ENCODE measurements at regions not wholly inside any gene's neighbourhood (a gene's known extent, or its start where the extent isn't known, plus 50 kb on each side); places are given as distances from the start of the nearest gene placed in this dataset.

DNA sequence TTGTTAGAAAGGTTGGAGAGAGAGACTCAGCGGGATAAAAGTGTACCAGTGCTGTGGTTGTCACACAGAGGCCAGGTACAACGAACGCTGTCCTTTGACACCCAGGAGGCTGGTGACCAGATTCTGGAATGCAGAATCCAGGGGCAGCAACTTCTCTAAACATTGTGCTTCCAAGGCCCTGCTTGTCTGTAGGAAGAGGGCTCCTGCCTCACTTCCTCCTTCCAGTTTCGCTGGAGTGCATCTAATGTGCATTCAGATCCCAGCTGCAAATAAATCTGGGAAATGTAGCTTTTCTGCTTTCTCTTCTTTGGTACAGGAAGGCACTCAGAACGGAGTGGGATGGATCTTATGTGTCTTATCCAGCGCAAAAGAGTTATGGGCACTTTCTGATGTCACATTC lies 171.8 kb upstream of the ATP5MC3 start:
- no peak for DNase-seq (ENCODE audit: low read depth)
- H3K4me2 ChIP-seq (ENCODE audit: low read length) = no peak overlapping the region
- peaks cover 4% of the 10 kb centered on the region for H3K27me3 ChIP-seq (ENCODE audit: insufficient read depth, low read length)
- H3K4me3 ChIP-seq (ENCODE audit: insufficient read depth, low read depth, low read length) = no peak overlapping the region
- Mint-ChIP-seq H3K4me3 (ENCODE audit: unreplicated experiment) (no peak overlapping the region), H3K4me1 (ENCODE audit: low read depth, unreplicated experiment) (peaks cover 1% of the 10 kb centered on the region), H3K27me3 (ENCODE audit: low read depth, unreplicated experiment) (peaks cover 14% of the 10 kb centered on the region), H3K9me3 (ENCODE audit: unreplicated experiment) (peaks cover 2% of the 10 kb centered on the region), H3K36me3 (ENCODE audit: low read depth, unreplicated experiment) (no peaks in the 10 kb centered on the region), H3K27ac (ENCODE audit: unreplicated experiment) (no peak overlapping the region)
- H3K9me3 ChIP-seq (ENCODE audit: insufficient read depth, low read depth, low read length) = no peaks in the 10 kb centered on the region
- H3K27ac ChIP-seq (ENCODE audit: low read depth, low read length) = no peak overlapping the region
- no peaks in the 10 kb centered on the region for H4K20me1 ChIP-seq (ENCODE audit: insufficient read depth, low read length)
- H2AFZ ChIP-seq (ENCODE audit: low read depth, low read length) = no peak overlapping the region
- no peaks in the 10 kb centered on the region for H3K79me2 ChIP-seq (ENCODE audit: insufficient read depth, low read length)
- H3K36me3 ChIP-seq (ENCODE audit: insufficient read depth, low read length) = no peaks in the 10 kb centered on the region
- no peak for FAIRE-seq
- no peaks in the 10 kb centered on the region for H3K4me1 ChIP-seq (ENCODE audit: insufficient read depth, low read length)
- TF ChIP-seq EZH2 (IDR thresholded peaks at IDR 0.05; ENCODE audit: insufficient read depth, low read length) = no peak
- TF ChIP-seq, protein P1, sequence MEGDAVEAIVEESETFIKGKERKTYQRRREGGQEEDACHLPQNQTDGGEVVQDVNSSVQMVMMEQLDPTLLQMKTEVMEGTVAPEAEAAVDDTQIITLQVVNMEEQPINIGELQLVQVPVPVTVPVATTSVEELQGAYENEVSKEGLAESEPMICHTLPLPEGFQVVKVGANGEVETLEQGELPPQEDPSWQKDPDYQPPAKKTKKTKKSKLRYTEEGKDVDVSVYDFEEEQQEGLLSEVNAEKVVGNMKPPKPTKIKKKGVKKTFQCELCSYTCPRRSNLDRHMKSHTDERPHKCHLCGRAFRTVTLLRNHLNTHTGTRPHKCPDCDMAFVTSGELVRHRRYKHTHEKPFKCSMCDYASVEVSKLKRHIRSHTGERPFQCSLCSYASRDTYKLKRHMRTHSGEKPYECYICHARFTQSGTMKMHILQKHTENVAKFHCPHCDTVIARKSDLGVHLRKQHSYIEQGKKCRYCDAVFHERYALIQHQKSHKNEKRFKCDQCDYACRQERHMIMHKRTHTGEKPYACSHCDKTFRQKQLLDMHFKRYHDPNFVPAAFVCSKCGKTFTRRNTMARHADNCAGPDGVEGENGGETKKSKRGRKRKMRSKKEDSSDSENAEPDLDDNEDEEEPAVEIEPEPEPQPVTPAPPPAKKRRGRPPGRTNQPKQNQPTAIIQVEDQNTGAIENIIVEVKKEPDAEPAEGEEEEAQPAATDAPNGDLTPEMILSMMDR (IDR thresholded peaks at IDR 0.05; ENCODE audit: insufficient read depth, low read depth, low read length) = no peak
- no peak overlapping the region for H3K9ac ChIP-seq (ENCODE audit: low read length)

DNA sequence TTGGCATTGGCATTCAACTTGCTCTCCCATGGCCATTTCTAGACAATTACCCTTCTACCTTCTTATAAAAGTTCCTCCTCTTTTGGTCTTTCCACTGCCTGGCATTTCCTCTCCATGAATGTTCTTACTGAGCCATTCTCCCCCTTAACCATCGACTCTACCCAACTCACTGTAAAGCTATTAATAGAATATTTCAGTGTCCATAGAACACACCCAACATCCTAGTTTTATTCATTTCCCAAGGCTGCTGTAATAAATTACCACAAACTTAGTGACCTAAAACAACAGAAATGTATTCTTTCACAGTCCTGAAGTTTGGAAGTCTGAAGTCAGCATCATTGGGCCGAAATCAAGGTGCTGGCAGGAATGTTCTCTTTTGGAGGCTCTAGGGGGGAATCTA lies 170.0 kb upstream of the ATP5MC3 start:
- Mint-ChIP-seq H3K9me3 (ENCODE audit: unreplicated experiment) (peaks cover 2% of the 10 kb centered on the region), H3K4me3 (ENCODE audit: unreplicated experiment) (no peak overlapping the region), H3K27ac (ENCODE audit: unreplicated experiment) (peak overlapping the region; percentile 42), H3K36me3 (ENCODE audit: low read depth, unreplicated experiment) (no peaks in the 10 kb centered on the region), H3K4me1 (ENCODE audit: low read depth, unreplicated experiment) (peaks cover 1% of the 10 kb centered on the region), H3K27me3 (ENCODE audit: low read depth, unreplicated experiment) (peaks cover 11% of the 10 kb centered on the region)
- Histone ChIP-seq H3K4me2 (ENCODE audit: low read length) (no peak overlapping the region), H4K20me1 (ENCODE audit: insufficient read depth, low read length) (no peaks in the 10 kb centered on the region), H3K9me3 (ENCODE audit: insufficient read depth, low read depth, low read length) (no peaks in the 10 kb centered on the region), H2AFZ (ENCODE audit: low read depth, low read length) (no peak overlapping the region), H3K27me3 (ENCODE audit: insufficient read depth, low read length) (peaks cover 4% of the 10 kb centered on the region), H3K36me3 (ENCODE audit: insufficient read depth, low read length) (no peaks in the 10 kb centered on the region), H3K79me2 (ENCODE audit: insufficient read depth, low read length) (no peaks in the 10 kb centered on the region), H3K9ac (ENCODE audit: low read length) (no peak overlapping the region), H3K4me1 (ENCODE audit: insufficient read depth, low read length) (no peaks in the 10 kb centered on the region), H3K4me3 (ENCODE audit: insufficient read depth, low read depth, low read length) (no peak overlapping the region), H3K27ac (ENCODE audit: low read depth, low read length) (no peak overlapping the region)
- FAIRE-seq (no peak), DNase-seq (ENCODE audit: low read depth) (no peak)
- no peak for TF ChIP-seq EZH2 (IDR thresholded peaks at IDR 0.05; ENCODE audit: insufficient read depth, low read length)
- TF ChIP-seq, protein P1 (IDR thresholded peaks at IDR 0.05; ENCODE audit: insufficient read depth, low read depth, low read length) = no peak

DNA sequence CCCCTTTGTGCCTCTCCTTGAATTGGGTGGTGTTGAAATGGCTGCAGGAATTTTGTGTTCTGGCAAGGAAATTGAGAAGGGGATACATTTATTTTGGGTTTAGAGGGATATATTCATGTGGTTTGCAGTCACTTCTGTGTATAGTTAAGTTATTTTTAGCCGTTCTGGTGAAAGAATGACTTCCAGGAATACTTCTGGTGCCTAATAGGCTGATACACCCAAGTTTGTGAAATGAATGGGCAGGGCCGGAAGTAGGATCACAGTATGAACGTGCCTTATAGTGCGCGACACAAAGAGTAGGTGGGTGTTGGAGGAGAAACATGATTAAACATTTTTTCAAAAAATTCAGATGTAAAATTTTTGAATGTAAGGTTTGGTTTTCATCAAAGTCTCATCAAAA lies 168.6 kb upstream of the ATP5MC3 start:
- Histone ChIP-seq H3K9me3 (ENCODE audit: insufficient read depth, low read depth, low read length) (no peaks in the 10 kb centered on the region), H3K27me3 (ENCODE audit: insufficient read depth, low read length) (peaks cover 4% of the 10 kb centered on the region), H2AFZ (ENCODE audit: low read depth, low read length) (no peak overlapping the region), H3K36me3 (ENCODE audit: insufficient read depth, low read length) (no peaks in the 10 kb centered on the region), H3K4me2 (ENCODE audit: low read length) (no peak overlapping the region), H3K4me3 (ENCODE audit: insufficient read depth, low read depth, low read length) (no peak overlapping the region), H3K27ac (ENCODE audit: low read depth, low read length) (no peak overlapping the region), H3K4me1 (ENCODE audit: insufficient read depth, low read length) (no peaks in the 10 kb centered on the region), H4K20me1 (ENCODE audit: insufficient read depth, low read length) (no peaks in the 10 kb centered on the region), H3K79me2 (ENCODE audit: insufficient read depth, low read length) (no peaks in the 10 kb centered on the region), H3K9ac (ENCODE audit: low read length) (no peak overlapping the region)
- FAIRE-seq = no peak
- Mint-ChIP-seq H3K4me3 (ENCODE audit: unreplicated experiment) (no peak overlapping the region), H3K27ac (ENCODE audit: unreplicated experiment) (no peak overlapping the region), H3K27me3 (ENCODE audit: low read depth, unreplicated experiment) (peaks cover 8% of the 10 kb centered on the region), H3K36me3 (ENCODE audit: low read depth, unreplicated experiment) (no peaks in the 10 kb centered on the region), H3K4me1 (ENCODE audit: low read depth, unreplicated experiment) (peaks cover 1% of the 10 kb centered on the region), H3K9me3 (ENCODE audit: unreplicated experiment) (peaks cover 2% of the 10 kb centered on the region)
- TF ChIP-seq, protein P1 (IDR thresholded peaks at IDR 0.05; ENCODE audit: insufficient read depth, low read depth, low read length) = no peak
- TF ChIP-seq EZH2 (IDR thresholded peaks at IDR 0.05; ENCODE audit: insufficient read depth, low read length) = no peak
- DNase-seq (ENCODE audit: low read depth) = no peak
